Activated T-helper 1 cell treated with anti-CD3 and anti-CD28 coated beads, Interleukin-12 subunit alpha, Interleukin-12 subunit beta, Interleukin-2, Interleukin-4 antibody, amounts not matched to agents 30 ng/mL and 10 ng/mL and 1 ng/mL, durations not matched to agents 14 hours and 24 hours and 36 hours (primary cell): ENCODE measurements at regions not wholly inside any gene's neighbourhood (a gene's known extent, or its start where the extent isn't known, plus 50 kb on each side); places are given as distances from the start of the nearest gene placed in this dataset.

Source experiments
- DNase-seq: peaks from one replicate; pipeline ENCODE4 v3.0.0; 2021; ENCODE audit warnings: low spot score
- H3K27ac Mint-ChIP-seq: one replicate; pipeline ENCODE4 v1.8.0; 2021; ENCODE audit warnings: mild to moderate bottlenecking, mixed read lengths
- H3K27me3 Mint-ChIP-seq: one replicate; pipeline ENCODE4 v1.8.0; 2022; ENCODE audit warnings: mild to moderate bottlenecking, moderate library complexity, mixed read lengths; ENCODE audit not compliant: insufficient read depth
- H3K36me3 Mint-ChIP-seq: one replicate; pipeline ENCODE4 v1.8.0; 2021; ENCODE audit warnings: low read depth, mixed read lengths
- H3K4me1 Mint-ChIP-seq: one replicate; pipeline ENCODE4 v1.8.0; 2021; ENCODE audit warnings: low read depth, mixed read lengths
- H3K4me3 Mint-ChIP-seq: one replicate; pipeline ENCODE4 v1.8.0; 2021; ENCODE audit warnings: mild to moderate bottlenecking, moderate library complexity, mixed read lengths
- H3K9me3 Mint-ChIP-seq: one replicate; pipeline ENCODE4 v1.8.0; 2021; ENCODE audit warnings: mixed read lengths
- intact Hi-C: fragments of 100-400 bp; cut with micrococcal nuclease; formaldehyde crosslinking; loops from one replicate; pipeline ENCODE4 v1.15.1; 2024

GRCh38 chr13:103788061-103788652 lies 721.9 kb upstream of the SLC10A2 start:
- Mint-ChIP-seq H3K36me3 (no peaks in the 10 kb centered on the region), H3K9me3 (no peaks in the 10 kb centered on the region)

DNA sequence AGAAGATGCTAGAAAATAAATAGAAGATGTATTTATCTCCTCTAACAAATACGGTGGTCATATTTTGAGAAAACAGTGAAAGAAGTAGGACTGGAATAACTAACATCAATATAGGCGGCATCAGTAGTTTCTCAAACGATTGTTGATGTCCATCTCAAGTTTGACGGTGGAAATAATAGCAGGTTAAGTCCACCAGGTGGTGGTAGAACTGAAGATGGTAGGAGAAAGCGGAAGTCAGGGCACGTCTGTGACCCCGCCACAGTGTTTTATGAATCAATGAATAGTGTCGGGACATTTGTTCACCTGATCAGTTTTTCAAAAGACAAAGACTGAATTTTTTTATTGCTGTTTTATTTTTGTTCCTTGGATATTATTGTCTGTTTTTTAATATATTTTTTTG lies 706.4 kb upstream of the SLC10A2 start:
- Mint-ChIP-seq H3K27me3 (no peaks in the 10 kb centered on the region), H3K27ac (no peak overlapping the region), H3K4me3 (no peak overlapping the region), H3K36me3 (no peaks in the 10 kb centered on the region), H3K4me1 (no peaks in the 10 kb centered on the region), H3K9me3 (no peaks in the 10 kb centered on the region)
- no peak for DNase-seq
- intact Hi-C loops = no loop called here

More at GRCh38 chr13:103788061-103788652, 721.9 kb upstream of the SLC10A2 start:
- no peaks in the 10 kb centered on the region for H3K27me3 Mint-ChIP-seq
- DNase-seq = no peak
- H3K27ac Mint-ChIP-seq = no peak overlapping the region
- H3K4me1 Mint-ChIP-seq = no peaks in the 10 kb centered on the region
- intact Hi-C loops = no loop called here
- no peak overlapping the region for H3K4me3 Mint-ChIP-seq

GRCh38 chr13:103762523-103762922 lies 696.3 kb upstream of the SLC10A2 start:
- no peak overlapping the region for H3K27ac Mint-ChIP-seq
- H3K36me3 Mint-ChIP-seq = no peaks in the 10 kb centered on the region
- intact Hi-C loops = no loop called here
- DNase-seq = no peak
- no peaks in the 10 kb centered on the region for H3K27me3 Mint-ChIP-seq
- no peaks in the 10 kb centered on the region for H3K4me1 Mint-ChIP-seq
- no peaks in the 10 kb centered on the region for H3K9me3 Mint-ChIP-seq
- H3K4me3 Mint-ChIP-seq = no peak overlapping the region

DNA sequence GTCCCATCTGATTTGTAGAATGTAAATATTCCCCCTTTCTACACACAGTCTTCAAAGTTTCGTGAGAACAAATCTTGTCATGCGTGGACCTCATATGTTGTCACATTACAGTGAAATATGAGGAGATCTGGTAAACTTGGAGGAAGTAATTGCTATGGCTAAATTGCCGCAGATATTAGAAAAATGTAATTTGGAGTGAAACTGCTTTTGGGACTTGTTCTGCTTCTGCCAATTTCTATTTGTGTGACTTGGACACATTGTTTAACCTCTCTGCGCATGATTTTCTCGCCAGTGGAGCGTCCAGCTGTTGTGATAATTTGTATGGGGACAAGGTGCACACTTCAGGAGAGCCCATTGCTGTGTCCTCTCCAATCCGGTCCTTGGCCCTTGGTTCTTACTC lies 693.1 kb upstream of the SLC10A2 start:
- H3K4me1 Mint-ChIP-seq = no peaks in the 10 kb centered on the region
- no peaks in the 10 kb centered on the region for H3K27me3 Mint-ChIP-seq
- H3K4me3 Mint-ChIP-seq = no peak overlapping the region
- no peak overlapping the region for H3K27ac Mint-ChIP-seq
- no peak for DNase-seq
- no peaks in the 10 kb centered on the region for H3K9me3 Mint-ChIP-seq
- H3K36me3 Mint-ChIP-seq = no peaks in the 10 kb centered on the region
- intact Hi-C loops = no loop called here

- no peak overlapping the region for H3K4me3 Mint-ChIP-seq
- H3K36me3 Mint-ChIP-seq = no peaks in the 10 kb centered on the region
- H3K27ac Mint-ChIP-seq = no peak overlapping the region
- intact Hi-C loops = no loop called here
- DNase-seq = no peak
- no peaks in the 10 kb centered on the region for H3K27me3 Mint-ChIP-seq
- H3K4me1 Mint-ChIP-seq = no peaks in the 10 kb centered on the region
- H3K9me3 Mint-ChIP-seq = no peaks in the 10 kb centered on the region
These were observed 692.0 kb upstream of the SLC10A2 start for GRCh38 chr13:103758222-103758621.

DNA sequence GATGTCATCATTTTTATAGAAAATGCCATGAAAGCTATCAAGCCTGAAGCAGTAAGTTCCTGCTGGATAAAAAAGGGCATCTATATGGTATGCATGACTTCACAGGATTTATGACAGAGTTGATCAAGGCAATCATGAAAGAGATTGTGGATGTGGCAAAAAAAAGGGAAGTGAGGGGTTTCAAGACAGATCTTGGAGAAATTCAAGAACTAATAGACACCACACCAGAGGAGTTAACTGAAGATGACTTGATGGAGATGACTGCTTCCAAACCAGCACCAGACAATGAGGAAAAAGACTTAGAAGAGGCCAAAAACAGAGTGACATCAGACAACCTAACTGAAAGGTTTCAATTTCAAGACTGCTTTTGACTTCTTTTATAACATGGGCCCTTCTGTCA lies 691.1 kb upstream of the SLC10A2 start:
- no peaks in the 10 kb centered on the region for H3K27me3 Mint-ChIP-seq
- intact Hi-C loops = no loop called here
- no peaks in the 10 kb centered on the region for H3K4me1 Mint-ChIP-seq

DNA sequence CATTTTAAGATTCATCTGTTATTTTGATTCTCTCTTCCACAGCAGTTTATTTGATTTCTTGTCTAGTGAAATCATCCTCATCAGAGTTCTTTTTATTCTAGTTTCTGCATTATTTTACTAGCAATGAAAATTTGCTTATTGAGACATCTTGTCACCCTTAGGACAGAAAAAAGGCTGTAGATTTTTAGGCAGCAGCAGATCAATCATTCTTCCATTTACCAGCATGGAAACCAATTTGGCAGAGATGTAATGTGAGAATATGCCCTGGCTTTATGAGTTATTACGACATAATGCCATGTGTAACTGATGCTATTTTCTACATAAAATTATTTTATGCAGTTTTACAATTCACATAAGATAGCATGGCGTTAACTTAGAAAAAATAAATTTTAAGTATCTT lies 688.6 kb upstream of the SLC10A2 start:
- H3K27me3 Mint-ChIP-seq = no peaks in the 10 kb centered on the region
- no peaks in the 10 kb centered on the region for H3K4me1 Mint-ChIP-seq
- no peaks in the 10 kb centered on the region for H3K36me3 Mint-ChIP-seq
- H3K27ac Mint-ChIP-seq = no peak overlapping the region
- H3K4me3 Mint-ChIP-seq = no peak overlapping the region
- H3K9me3 Mint-ChIP-seq = no peaks in the 10 kb centered on the region
- intact Hi-C loops = no loop called here
- no peak for DNase-seq

More for the DNA sequence above, 691.1 kb upstream of the SLC10A2 start:
- Mint-ChIP-seq H3K9me3 (no peaks in the 10 kb centered on the region), H3K36me3 (no peaks in the 10 kb centered on the region), H3K4me3 (no peak overlapping the region), H3K27ac (no peak overlapping the region)
- no peak for DNase-seq

- intact Hi-C loops = no loop called here
- Mint-ChIP-seq H3K27ac (no peak overlapping the region), H3K27me3 (no peaks in the 10 kb centered on the region), H3K4me1 (no peaks in the 10 kb centered on the region), H3K36me3 (no peaks in the 10 kb centered on the region), H3K4me3 (no peak overlapping the region), H3K9me3 (no peaks in the 10 kb centered on the region)
- no peak for DNase-seq
These were observed 668.6 kb upstream of the SLC10A2 start for GRCh38 chr13:103734837-103735236.

GRCh38 chr13:103731959-103732358 lies 665.7 kb upstream of the SLC10A2 start:
- no peak overlapping the region for H3K27ac Mint-ChIP-seq
- H3K27me3 Mint-ChIP-seq = no peaks in the 10 kb centered on the region
- no peak overlapping the region for H3K4me3 Mint-ChIP-seq

GRCh38 chr13:103730407-103730806 lies 664.2 kb upstream of the SLC10A2 start:
- no peak for DNase-seq
- no peaks in the 10 kb centered on the region for H3K9me3 Mint-ChIP-seq
- intact Hi-C loops = no loop called here
- no peaks in the 10 kb centered on the region for H3K36me3 Mint-ChIP-seq
- no peak overlapping the region for H3K27ac Mint-ChIP-seq
- H3K4me1 Mint-ChIP-seq = no peaks in the 10 kb centered on the region
- H3K4me3 Mint-ChIP-seq = no peak overlapping the region
- H3K27me3 Mint-ChIP-seq = no peaks in the 10 kb centered on the region

More at GRCh38 chr13:103731959-103732358, 665.7 kb upstream of the SLC10A2 start:
- intact Hi-C loops = no loop called here
- Mint-ChIP-seq H3K4me1 (no peaks in the 10 kb centered on the region), H3K9me3 (no peaks in the 10 kb centered on the region), H3K36me3 (no peaks in the 10 kb centered on the region)
- DNase-seq = no peak

- Mint-ChIP-seq H3K27ac (no peak overlapping the region), H3K9me3 (peaks cover 5% of the 10 kb centered on the region), H3K4me1 (no peaks in the 10 kb centered on the region), H3K36me3 (no peaks in the 10 kb centered on the region), H3K4me3 (no peak overlapping the region), H3K27me3 (no peaks in the 10 kb centered on the region)
- DNase-seq = no peak
- intact Hi-C loops = no loop called here
These were observed 660.6 kb upstream of the SLC10A2 start for GRCh38 chr13:103726808-103727207.

- intact Hi-C loops = no loop called here
- Mint-ChIP-seq H3K27me3 (no peaks in the 10 kb centered on the region), H3K4me3 (no peak overlapping the region), H3K4me1 (no peaks in the 10 kb centered on the region), H3K9me3 (peaks cover 11% of the 10 kb centered on the region), H3K36me3 (no peaks in the 10 kb centered on the region), H3K27ac (no peak overlapping the region)
- no peak for DNase-seq
These were observed 650.5 kb upstream of the SLC10A2 start for GRCh38 chr13:103716718-103717117.

DNA sequence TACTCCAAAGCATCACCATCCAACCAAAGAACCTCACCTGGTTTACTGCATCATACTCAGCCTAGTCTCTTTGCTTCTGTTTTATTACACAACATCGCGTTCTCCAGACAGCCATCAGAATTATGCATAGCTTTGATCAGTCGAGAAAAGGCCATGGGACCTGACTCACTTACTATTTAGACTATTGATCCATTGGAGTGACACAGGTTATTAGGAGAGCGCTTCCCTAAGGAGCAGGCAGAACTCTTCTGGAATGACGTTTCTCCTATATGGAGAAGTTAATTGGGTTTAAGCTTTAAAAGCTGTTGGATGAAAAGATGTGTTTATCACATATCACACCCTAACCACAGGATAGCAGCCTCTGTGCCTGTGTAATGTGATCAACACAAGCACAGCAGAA lies 649.1 kb upstream of the SLC10A2 start:
- Mint-ChIP-seq H3K9me3 (peaks cover 11% of the 10 kb centered on the region), H3K27ac (no peak overlapping the region), H3K36me3 (no peaks in the 10 kb centered on the region), H3K27me3 (no peaks in the 10 kb centered on the region), H3K4me3 (no peak overlapping the region), H3K4me1 (no peaks in the 10 kb centered on the region)
- intact Hi-C loops = no loop called here
- DNase-seq = no peak

- Mint-ChIP-seq H3K4me1 (no peaks in the 10 kb centered on the region), H3K9me3 (peaks cover 4% of the 10 kb centered on the region)
These were observed 637.0 kb upstream of the SLC10A2 start for GRCh38 chr13:103703246-103703645.

More at GRCh38 chr13:103703246-103703645, 637.0 kb upstream of the SLC10A2 start:
- H3K36me3 Mint-ChIP-seq = no peaks in the 10 kb centered on the region
- H3K27ac Mint-ChIP-seq = no peak overlapping the region
- no peaks in the 10 kb centered on the region for H3K27me3 Mint-ChIP-seq
- DNase-seq = no peak
- intact Hi-C loops = no loop called here
- no peak overlapping the region for H3K4me3 Mint-ChIP-seq
